HL-60 (cell line): ENCODE measurements at regions not wholly inside any gene's neighbourhood (a gene's known extent, or its start where the extent isn't known, plus 50 kb on each side); places are given as distances from the start of the nearest gene placed in this dataset.

Source experiments
- GABPA ChIP-seq: IDR thresholded peaks from 2 replicates; pipeline ENCODE4 v1.6.1; 2012; ENCODE audit warnings: low read depth
- SPI1 ChIP-seq: IDR thresholded peaks from 2 replicates; pipeline ENCODE4 v1.6.1; 2012; ENCODE audit warnings: low read depth, mild to moderate bottlenecking, borderline replicate concordance
- TF ChIP-seq, protein P1 (sequence below): IDR thresholded peaks from one replicate; pipeline ENCODE4 v1.5.1; 2011; ENCODE audit warnings: low read length, control low read depth, inconsistent platforms; ENCODE audit not compliant: insufficient read depth
- TF ChIP-seq, protein P2 (sequence below): IDR thresholded peaks from 2 replicates; pipeline ENCODE4 v1.6.1; 2012; ENCODE audit warnings: low read depth; ENCODE audit not compliant: insufficient replicate concordance

- TF ChIP-seq, protein P1, sequence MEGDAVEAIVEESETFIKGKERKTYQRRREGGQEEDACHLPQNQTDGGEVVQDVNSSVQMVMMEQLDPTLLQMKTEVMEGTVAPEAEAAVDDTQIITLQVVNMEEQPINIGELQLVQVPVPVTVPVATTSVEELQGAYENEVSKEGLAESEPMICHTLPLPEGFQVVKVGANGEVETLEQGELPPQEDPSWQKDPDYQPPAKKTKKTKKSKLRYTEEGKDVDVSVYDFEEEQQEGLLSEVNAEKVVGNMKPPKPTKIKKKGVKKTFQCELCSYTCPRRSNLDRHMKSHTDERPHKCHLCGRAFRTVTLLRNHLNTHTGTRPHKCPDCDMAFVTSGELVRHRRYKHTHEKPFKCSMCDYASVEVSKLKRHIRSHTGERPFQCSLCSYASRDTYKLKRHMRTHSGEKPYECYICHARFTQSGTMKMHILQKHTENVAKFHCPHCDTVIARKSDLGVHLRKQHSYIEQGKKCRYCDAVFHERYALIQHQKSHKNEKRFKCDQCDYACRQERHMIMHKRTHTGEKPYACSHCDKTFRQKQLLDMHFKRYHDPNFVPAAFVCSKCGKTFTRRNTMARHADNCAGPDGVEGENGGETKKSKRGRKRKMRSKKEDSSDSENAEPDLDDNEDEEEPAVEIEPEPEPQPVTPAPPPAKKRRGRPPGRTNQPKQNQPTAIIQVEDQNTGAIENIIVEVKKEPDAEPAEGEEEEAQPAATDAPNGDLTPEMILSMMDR = no peak
- TF ChIP-seq GABPA (no peak), SPI1 (no peak)
- TF ChIP-seq, protein P2, sequence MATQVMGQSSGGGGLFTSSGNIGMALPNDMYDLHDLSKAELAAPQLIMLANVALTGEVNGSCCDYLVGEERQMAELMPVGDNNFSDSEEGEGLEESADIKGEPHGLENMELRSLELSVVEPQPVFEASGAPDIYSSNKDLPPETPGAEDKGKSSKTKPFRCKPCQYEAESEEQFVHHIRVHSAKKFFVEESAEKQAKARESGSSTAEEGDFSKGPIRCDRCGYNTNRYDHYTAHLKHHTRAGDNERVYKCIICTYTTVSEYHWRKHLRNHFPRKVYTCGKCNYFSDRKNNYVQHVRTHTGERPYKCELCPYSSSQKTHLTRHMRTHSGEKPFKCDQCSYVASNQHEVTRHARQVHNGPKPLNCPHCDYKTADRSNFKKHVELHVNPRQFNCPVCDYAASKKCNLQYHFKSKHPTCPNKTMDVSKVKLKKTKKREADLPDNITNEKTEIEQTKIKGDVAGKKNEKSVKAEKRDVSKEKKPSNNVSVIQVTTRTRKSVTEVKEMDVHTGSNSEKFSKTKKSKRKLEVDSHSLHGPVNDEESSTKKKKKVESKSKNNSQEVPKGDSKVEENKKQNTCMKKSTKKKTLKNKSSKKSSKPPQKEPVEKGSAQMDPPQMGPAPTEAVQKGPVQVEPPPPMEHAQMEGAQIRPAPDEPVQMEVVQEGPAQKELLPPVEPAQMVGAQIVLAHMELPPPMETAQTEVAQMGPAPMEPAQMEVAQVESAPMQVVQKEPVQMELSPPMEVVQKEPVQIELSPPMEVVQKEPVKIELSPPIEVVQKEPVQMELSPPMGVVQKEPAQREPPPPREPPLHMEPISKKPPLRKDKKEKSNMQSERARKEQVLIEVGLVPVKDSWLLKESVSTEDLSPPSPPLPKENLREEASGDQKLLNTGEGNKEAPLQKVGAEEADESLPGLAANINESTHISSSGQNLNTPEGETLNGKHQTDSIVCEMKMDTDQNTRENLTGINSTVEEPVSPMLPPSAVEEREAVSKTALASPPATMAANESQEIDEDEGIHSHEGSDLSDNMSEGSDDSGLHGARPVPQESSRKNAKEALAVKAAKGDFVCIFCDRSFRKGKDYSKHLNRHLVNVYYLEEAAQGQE = no peak
Observed at GRCh38 chr10:64503429-64503828, 982.2 kb downstream of the REEP3 start.
